GM19463 (cell line): ENCODE measurements at regions not wholly inside any gene's neighbourhood (a gene's known extent, or its start where the extent isn't known, plus 50 kb on each side); places are given as distances from the start of the nearest gene placed in this dataset.

ENCODE experiments used
- ATAC-seq: cut with Tn5 transposase; IDR thresholded peaks from one replicate; pipeline ENCODE4 v1.9.1; 2021; ENCODE audit warnings: mild to moderate bottlenecking, moderate library complexity; ENCODE audit not compliant: unreplicated experiment

DNA sequence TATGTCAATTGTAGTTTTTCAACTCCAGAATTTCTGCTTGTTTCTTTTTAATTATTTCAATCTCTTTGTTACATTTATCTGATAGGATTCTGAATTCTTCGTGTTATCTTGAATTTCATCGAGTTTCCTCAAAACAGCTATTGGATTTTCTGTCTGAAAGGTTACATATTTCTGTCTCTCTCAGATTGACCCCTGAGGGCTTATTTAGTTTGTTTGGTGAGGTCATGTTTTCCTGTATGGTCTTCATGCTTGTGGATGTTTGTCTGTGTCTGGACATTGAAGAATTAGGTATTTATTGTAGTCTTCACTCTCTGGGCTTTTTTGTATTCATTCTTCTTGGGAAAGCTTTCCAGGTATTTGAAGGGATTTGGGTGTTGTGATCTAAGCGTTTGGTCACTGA lies 85.6 kb downstream of the SNAPC1 start:
- no peak for ATAC-seq

DNA sequence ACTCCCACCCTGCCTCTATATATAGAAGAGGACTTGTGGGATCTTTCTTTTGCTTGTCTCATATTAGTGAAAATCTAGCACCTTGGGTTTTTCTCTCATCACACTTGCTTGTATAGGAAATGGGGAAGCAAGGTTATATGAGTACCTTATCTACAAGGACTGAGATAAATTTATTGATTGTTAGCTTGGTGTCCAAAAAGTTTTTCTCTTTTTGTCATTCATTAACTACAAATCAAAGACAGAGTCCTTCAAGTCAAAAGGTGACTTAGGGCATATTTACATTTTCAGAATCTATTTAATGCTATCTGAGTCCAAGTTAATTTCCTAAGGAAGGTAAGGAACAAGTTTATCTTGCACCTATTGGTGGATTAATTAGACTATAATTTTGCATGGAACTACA lies 92.7 kb downstream of the SNAPC1 start:
- ATAC-seq = no peak

DNA sequence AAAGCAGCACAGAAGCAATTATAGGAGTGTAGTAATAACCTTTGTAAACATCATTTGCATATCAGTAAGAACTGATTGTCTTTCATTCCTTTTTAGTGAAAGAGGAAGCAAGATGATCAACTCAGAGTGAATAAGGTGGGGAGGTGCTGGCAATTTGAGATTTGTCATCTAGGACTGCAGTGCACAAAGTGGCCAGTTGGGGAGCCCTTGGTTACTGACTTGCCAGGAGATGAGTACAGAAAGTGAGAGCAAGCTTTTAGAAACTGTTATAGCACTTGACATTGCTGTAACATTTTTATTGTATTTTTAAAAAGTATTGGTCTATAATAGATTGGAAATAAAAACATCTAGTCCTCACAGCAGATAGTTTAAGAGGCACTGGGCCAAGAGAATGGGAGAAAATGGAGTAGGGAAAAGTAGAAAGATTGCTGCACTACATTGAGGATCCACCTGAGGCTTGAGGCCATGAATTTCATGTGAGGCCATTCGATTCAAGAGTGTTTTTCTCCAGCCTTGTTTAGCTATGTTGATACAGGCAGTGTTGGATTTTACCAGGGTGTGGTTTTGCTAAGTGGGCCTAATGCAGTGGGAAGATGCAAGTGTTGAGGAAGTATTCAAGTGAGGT lies 98.2 kb downstream of the SNAPC1 start:
- ATAC-seq = peak; percentile 99

DNA sequence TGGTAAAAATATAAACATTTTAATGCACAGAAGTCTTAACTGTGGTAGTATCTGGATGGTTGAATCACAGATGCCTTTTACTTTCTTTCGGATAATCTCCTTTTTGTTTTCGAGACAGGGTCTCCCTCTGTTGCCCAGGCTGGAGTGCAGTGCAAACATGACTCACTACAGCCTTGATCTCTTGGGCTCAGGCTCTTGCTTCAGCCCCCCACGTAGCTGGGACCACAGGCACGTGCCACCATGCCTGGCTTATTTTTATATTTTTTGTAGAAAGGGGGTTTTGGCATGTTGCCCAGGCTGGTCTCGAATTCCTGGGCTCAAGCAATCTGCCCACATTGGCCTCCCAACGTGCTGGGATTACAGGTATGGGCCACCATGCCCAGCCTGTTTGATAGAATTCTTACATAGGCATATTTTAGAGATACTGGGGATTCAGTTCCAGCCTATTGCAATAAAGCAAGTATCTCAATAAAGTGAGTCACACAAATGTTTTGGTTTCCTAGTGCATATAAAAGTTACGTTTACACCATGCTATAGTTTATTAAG lies 99.2 kb downstream of the SNAPC1 start:
- ATAC-seq = no peak

DNA sequence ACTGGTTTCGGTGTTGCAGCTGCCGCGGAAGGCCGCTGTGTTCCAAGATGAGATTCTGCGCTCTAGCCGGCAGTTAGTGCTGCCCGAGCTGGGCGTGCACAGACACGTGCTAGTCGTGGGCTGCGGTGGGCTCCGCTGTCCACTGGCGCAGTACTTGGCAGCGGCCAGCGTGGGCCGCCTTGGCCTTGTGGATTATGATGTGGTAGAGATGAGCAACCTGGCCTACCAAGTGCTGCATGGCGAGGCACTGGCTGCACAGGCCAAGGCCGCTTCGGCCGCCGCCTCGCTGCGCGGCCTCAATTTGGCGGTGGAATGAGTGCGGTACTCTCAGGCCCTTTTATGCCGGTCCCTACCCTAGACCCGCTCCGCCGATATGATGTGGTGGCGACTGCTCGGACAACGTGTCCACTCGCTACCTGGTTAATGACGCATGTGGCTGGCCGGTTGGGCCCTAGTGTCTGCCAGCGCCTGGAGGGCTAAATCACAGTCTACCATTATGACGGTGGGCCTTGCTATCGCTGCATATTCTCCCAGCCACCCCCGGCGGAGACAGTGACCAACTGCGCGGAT lies 102.2 kb downstream of the SNAPC1 start:
- no peak for ATAC-seq

DNA sequence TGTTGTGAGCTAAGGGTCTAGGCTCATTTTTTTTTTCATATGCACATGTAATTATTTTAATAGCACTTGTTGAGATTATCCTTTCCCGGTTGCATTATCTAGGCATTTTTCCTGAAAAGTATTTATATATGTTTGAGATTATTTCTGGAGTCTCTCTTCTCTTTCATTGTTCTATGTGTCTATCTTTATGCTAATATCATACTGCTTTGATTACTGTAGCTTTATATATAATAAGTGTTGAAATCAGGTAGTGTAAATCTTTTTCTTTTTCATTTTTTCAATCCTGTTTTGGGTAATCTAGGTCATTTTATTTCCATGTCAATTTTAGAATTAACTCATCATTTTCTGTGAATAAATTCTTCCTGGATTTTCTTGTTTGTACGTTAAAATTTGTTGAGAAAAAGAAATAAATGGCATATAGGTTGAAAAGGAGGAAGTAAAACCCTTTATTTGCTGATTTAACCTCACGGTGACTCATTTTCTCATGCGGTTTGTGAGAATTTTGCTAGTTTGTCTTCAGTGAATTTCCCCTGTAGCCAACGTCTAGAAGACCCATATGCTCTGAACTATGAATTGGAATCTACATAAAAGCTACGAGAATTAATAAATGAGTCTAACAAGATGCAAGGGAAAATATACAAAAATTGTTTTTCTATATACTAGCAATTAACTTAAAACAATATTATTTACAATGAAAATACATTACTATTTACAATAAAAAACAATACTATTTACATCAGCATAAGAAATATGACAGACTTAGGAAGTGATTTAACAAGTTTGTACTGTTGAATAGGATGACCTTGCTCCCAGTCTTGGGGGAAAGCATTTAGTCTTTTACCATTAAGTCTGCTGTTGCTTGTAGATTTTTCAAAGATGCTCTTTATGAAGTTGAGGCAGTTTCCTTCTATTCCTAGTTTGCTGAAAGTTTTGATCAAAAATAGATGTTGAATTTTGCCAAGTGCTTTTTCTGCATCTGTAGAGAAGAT lies 105.0 kb downstream of the SNAPC1 start:
- ATAC-seq = peak; percentile 97

DNA sequence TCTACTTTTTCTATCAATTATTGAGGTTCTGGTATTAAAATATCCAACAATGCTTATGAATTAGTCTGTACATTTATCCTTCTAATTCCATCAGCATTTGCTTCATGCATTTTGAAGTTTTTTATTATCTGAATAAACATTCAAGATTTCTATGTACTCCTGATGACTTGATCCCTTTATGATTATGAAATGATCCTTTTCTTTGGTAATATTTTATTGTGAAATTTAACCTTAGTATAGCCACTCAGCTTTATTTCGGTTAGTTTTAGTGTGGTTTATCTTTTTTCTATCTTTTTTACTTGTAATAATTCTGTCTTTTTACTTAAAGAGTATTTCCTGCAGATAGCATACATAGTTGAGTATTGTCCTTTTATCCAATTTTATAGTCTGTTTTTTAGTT lies 106.6 kb downstream of the SNAPC1 start:
- ATAC-seq = no peak

DNA sequence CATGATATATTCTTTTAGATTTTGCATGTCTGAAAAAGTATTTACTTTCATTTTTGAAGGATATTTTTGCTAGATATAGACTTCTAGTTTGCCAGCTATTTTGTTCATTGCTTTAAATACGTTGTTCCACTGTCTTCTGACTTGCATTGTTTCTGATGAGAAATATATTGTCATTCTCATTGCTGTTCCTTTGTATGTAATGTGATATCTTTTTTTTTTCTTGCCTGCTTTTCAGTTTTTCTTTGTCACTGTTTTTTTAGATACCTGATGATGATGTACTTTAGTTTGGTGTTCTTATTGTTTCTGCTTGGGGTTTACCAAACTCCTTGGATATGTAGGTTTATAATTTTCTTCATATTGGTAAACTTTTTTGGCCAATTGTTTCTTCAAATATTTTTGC lies 107.9 kb downstream of the SNAPC1 start:
- ATAC-seq = no peak

DNA sequence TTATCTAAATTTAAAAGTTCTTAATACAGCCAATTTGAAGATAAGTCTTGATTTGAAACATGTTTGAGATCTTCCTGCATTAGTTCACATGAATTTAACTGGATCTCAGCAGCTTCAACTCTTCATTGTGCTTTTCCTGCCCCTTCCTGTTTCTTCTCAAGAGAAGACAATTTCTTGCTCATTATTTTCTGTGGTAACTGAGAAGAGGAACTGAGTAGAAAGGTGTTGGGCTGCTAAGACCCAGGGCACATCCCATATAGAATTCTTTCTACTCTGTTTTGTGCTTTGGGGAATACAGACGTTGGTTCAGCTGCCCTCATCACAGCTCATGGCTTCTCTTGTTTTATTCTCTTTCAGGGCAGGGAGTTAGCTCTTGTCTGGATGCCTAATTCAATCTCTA lies 110.2 kb downstream of the SNAPC1 start:
- ATAC-seq = peak; percentile 87

DNA sequence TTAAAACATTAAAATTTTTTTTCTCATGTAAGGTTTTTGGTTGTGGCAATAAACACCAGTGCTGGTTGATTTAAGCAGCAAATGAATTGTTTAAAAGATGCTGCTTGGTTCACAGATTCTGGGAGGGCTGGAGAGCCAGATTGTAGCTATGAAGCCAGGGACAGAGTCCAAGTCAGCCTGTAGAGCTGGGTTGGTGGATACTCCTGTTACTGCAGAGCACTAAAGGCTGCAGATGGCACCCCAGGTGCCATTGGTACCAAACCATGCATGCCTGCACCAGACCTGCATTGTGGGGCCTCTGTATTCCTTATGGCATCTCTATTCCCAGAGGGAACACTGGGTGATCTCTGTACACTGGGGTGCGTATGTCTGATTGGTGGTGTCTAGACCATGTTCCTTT lies 113.3 kb downstream of the SNAPC1 start:
- ATAC-seq = no peak

DNA sequence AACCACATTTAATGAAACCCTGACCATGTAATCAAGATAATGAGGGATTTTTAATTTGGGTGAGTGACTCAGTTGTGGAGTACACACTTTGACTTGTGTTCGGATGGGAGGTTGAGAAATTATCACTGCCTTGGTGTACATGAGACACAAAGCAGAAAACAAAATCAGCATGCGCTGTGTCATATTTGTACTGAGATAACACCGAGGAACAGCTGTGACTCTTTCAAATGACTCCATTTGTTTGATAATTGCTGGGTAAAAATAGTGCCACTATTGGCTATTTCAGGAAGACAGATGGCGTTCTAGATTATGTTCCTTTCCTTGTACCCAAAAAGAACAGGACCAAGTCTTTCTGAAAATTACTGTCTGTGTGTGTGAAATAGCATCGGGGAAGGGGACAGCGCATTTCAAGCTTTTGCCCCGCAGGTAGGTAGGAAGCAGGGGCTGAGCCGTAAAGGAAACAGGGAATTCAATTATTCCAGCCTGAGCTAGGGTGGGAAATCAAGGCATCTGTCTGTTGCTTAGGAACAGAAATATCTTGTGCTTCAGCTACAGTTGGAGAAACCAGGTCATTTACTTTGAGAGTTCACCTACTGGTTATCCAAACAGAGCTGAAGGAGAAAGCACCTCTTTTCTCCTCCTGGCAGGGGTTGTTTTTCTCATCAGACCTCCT lies 114.3 kb downstream of the SNAPC1 start:
- no peak for ATAC-seq

DNA sequence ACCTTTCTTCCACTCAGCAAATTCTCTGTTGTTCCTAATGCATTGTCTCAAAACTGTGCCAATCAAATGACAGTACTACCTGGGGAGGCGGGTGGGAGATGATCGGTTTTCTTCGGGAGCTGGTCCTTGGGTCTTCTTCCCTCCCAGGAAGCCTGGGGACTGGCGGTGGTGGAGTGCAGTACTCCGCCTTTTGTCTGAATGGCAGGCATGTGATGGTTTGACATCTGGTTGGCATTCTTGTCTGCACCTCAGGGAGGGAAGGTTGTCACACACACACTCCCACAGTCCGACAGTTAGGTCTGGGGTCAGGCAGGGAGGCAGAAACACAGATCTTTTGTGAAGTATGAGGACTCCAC lies 114.8 kb downstream of the SNAPC1 start:
- ATAC-seq = no peak

DNA sequence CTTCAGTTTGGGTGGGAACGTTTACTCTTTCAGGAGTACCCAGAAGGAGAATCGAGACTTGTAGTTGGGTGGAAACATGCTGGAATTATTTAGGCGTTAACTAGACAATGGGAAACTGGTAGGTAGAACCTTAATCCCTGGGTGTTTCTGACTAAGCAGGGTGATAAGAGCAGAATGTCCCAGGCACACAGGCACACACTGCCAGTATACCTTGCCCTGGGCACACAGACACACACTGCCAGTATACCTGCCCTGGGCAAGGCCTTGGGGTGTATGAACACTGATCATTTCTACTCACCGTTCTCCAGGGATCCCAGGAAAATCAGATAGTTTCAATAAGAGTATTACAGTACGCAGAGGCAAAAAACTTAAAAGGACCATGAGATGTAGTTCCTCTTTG lies 115.5 kb downstream of the SNAPC1 start:
- ATAC-seq = no peak

DNA sequence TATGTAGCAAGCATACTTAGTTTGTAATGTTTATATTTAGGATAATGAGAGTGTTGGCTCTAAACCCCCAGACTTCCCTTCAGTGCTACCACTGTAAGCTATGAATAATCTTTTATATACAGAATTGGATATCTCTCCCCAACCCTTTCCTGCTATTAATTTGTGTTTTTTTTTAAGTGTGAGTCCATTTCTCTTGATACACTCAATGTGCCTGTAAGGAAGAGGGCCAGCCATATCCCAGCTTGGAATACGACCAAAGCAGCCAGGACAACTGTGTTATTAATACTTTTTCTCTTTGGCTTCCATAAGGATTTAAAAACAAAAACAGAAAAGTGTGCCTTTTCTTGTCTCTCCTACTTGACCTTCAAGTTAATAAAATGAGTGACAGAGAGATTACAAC lies 116.7 kb downstream of the SNAPC1 start:
- ATAC-seq = no peak

DNA sequence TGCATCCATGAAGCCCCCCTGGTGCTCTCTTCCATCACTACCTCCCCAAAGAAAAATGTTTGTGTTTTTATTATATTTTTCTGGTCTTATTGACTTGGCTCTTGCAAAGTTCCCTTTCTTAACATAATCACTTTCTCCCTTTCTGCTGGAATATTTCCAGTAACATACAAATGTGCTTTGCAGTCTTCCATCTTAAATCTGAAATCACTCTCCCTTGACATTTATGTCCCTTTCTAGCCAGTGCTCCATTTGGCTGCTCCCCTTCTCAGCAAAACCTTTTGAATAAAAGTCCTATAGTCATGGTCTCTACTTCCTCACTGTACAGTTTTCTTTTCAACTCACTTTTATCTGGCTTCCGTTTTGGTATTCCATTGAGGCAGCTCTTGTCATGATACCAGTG lies 118.8 kb downstream of the SNAPC1 start:
- no peak for ATAC-seq

DNA sequence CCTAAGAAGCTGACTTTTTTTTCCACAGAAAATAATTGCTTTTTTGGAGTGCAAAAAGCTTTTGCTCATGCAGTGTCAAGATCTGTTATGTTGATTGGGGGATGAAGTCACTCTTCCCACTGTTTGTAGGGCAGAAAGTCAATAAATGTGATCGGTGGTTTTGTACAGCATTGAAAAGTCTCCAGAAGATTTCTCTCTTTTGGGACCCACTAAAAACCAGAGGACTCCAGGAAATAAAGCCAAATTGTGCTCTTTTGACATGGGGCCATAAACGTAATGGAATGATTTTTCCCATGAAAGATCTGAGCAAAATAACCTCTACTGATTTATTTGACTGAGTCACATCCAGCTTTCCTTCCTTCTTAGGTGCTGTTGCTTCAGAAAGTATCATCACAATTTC lies 122.5 kb downstream of the SNAPC1 start:
- no peak for ATAC-seq

DNA sequence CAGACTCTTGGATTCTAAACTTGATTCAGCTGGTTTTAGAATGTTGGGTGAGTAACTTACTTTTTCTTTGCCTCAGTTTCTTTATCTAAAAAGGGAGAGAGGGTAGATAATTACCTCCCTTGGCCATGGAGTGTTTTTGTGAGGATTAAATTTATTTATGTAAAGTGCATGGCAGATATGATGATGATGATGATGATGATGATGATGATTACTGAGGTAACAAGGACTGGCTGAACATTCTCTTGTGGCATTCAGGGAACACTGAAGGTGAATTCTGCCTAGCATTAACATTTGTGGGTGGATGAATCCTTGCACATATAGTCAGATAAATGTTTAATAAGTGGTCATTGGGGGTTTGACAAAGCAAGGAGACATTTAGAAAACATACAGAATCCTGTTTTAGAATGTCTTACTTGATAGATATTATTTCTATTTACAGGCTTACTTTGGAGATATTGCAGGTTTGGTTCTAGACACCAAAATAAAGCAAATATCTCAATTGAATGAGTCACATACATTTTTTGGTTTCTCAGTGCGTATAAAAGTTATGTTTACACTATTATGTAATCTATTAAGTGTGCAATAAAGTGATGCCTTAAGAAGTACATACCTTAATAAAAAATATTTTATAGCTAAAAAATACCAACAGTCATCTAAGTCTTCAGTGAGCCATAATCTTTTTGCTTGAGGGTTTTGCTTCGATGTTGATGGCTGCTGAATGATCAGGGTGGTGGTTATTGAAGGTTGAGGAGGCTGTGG lies 123.2 kb downstream of the SNAPC1 start:
- no peak for ATAC-seq

DNA sequence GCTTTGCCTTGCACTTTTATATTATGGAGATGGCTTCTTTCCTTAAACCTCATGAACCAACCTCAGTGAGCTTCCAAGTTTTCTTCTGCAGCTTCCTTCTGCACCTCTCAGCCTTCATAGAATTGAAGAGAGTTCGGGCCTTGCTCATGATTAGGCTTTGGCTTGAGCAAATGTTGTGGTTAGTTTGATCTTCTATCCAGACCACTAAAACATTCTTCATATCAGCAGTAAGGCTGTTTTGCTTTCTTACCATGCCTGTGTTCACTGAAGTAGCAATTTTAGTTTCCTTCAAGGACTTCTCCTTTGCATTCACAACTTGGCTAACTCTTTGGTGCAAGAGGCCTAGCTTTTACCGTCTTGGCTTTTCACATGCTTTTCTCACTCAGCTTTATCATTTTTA lies 125.4 kb downstream of the SNAPC1 start:
- no peak for ATAC-seq

DNA sequence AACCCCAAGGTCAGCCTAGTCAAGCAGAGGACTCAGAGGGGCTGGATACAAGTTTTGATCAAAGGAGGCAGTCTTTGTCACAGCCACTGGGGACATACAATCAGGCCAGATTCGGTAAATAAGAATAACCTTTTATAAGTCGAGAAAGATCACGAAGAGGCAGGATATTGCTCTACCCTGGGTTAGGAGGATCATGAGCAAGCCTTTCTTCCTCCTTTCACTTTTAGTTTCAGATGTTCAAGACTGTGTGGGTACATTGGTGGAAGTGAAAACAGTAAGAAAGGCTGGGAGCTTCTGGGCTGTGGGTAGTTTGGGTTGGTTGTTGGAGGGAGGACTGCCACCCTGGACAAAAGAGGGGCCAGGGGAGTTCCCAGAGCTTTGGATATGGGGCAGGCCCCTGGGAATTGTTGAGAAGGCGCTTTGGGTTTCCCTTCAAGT lies 127.7 kb downstream of the SNAPC1 start:
- ATAC-seq = peak; percentile 98

DNA sequence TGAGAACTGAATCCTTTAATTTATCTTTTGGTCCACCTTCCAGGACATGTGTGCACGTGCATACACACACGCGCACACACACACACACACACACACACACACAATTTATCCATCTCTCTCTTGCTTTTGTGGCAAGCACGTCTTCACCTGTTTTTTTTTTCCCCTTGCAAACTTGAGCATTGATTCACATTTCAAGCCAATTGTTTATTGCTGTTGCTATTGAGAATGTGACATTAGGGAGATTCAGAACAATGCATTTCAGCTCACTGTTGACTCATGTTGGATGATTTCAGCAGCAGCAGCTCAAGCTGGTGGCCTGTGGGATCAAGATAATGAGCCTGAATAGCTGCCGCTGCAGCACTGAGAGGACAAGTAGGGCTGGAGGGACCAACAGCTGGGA lies 128.9 kb downstream of the SNAPC1 start:
- no peak for ATAC-seq
